ENCODE measurements at regions not wholly inside any gene's neighbourhood (a gene's known extent, or its start where the extent isn't known, plus 50 kb on each side); places are given as distances from the start of the nearest gene placed in this dataset.

DNA sequence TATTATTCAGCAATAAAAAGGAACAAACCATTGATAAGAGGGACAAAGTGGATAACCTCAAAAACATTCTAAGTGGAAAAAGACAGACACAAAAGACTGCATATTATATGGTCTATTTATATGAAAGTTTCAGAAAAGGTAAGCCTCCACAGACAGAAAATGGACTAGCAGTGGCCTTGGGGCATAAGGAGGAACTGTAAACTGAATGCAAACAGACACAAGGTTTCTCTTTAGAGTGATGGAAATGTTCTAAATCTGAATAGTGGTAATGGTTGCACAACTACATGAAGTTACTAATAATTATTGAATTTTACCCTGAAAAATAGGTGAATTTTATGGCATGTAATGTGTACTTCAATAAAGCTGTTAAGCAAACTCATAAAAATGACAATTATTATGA is 286.3 kb upstream of the PAPPA start:
- TF ChIP-seq, protein P1, sequence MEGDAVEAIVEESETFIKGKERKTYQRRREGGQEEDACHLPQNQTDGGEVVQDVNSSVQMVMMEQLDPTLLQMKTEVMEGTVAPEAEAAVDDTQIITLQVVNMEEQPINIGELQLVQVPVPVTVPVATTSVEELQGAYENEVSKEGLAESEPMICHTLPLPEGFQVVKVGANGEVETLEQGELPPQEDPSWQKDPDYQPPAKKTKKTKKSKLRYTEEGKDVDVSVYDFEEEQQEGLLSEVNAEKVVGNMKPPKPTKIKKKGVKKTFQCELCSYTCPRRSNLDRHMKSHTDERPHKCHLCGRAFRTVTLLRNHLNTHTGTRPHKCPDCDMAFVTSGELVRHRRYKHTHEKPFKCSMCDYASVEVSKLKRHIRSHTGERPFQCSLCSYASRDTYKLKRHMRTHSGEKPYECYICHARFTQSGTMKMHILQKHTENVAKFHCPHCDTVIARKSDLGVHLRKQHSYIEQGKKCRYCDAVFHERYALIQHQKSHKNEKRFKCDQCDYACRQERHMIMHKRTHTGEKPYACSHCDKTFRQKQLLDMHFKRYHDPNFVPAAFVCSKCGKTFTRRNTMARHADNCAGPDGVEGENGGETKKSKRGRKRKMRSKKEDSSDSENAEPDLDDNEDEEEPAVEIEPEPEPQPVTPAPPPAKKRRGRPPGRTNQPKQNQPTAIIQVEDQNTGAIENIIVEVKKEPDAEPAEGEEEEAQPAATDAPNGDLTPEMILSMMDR (conservative IDR thresholded peaks at IDR 0.05 in 1 of 2, IDR thresholded peaks at IDR 0.05 in 1 of 2; ENCODE audit: extremely low read depth in 1 of 2, insufficient read depth in 1 of 2, low read depth in 1 of 2, low read length in 2 of 2), result no peak
- no peak for TF ChIP-seq EZH2 (IDR thresholded peaks at IDR 0.05; ENCODE audit: borderline replicate concordance, low read length)

Data from mammary epithelial cell (primary cell).